ENCODE measurements at regions not wholly inside any gene's neighbourhood (a gene's known extent, or its start where the extent isn't known, plus 50 kb on each side); places are given as distances from the start of the nearest gene placed in this dataset.

DNA sequence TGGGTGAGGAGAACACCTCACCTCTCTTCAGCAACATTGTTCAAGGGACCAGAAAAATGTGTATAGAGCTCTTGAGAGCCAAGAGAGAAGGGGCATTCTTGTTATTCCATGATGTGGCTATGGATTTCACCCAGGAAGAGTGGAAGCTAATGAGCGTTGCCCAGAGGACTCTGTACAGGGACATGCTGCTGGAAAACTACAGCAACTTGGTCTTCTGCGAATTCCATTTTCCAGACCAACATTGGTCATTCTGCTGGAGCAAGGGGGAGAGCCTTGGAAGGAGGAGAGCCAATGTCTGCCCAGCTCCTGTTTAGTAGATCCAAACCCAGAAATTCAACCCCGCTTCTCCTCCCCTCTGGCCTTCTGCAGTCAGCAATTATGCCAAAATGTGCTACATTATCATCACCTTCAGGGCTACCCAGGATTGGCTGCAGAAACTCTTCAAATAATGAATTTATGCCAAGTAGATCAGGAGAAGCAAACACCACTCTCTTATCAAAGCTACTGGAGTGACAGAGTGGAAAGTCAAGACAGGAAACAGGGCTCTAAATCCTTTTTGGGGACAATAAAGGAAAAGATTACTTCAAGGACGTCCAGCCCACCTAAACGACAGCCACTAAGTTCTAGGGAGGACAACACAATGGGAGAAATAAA is 707.5 kb upstream of the LUZP2 start:
- no peak for TF ChIP-seq CTCF (IDR thresholded peaks at IDR 0.05; ENCODE audit: low read depth, low read length, poor library complexity, severe bottlenecking)
- TF ChIP-seq EZH2phosphoT487 (IDR thresholded peaks at IDR 0.05; ENCODE audit: borderline replicate concordance, low read length) = no peak

All from DOHH2 (cell line).